Posterior cingulate gyrus (tissue), 11 donors: ENCODE measurements at regions not wholly inside any gene's neighbourhood (a gene's known extent, or its start where the extent isn't known, plus 50 kb on each side); places are given as distances from the start of the nearest gene placed in this dataset.

ENCODE experiments used
- DNase-seq, 10 donors: peaks; one replicate each; pipeline versions ENCODE4 v3.0.0 to v3.0.0-alpha.2; 2020 to 2021; ENCODE audit warnings: mixed read lengths in 3 of 10
- intact Hi-C: fragments of 100-400 bp; cut with DNase I; formaldehyde crosslinking; loops from one replicate; pipeline ENCODE4 v1.15.1; 2023

GRCh38 chr12:124094733-124095132 lies 121.7 kb downstream of the ZNF664 start:
- intact Hi-C loops, result no loop called here
- DNase-seq, result no peak

- DNase-seq, result peak in 1 of 10 donors; percentile 82
- intact Hi-C loops, result no loop called here
Observed at GRCh38 chr12:124096109-124096508, 123.1 kb downstream of the ZNF664 start.

- intact Hi-C loops, result no loop called here
- DNase-seq, result no peak
Observed at GRCh38 chr12:124096869-124097434, 123.9 kb downstream of the ZNF664 start.

- no peak for DNase-seq
Observed at GRCh38 chr12:124097701-124098100, 124.7 kb downstream of the ZNF664 start.

GRCh38 chr12:124098101-124098757 lies 125.2 kb downstream of the ZNF664 start:
- intact Hi-C loops, result no loop called here
- DNase-seq, result no peak

More at GRCh38 chr12:124097701-124098100, 124.7 kb downstream of the ZNF664 start:
- intact Hi-C loops, result no loop called here

GRCh38 chr12:124098887-124099286 lies 125.9 kb downstream of the ZNF664 start:
- intact Hi-C loops, result no loop called here
- DNase-seq, result peak in 3 of 10 donors; percentile 47 to 91 (median 52)

- DNase-seq, result no peak
- intact Hi-C loops, result no loop called here
Observed at GRCh38 chr12:124099661-124100060, 126.6 kb downstream of the ZNF664 start.

- intact Hi-C loops, result no loop called here
- DNase-seq, result no peak
Observed at GRCh38 chr12:124100572-124101178, 127.7 kb downstream of the ZNF664 start.

GRCh38 chr12:124105546-124105945 lies 132.5 kb downstream of the ZNF664 start:
- DNase-seq, result no peak
- intact Hi-C loops, result no loop called here

GRCh38 chr12:124107351-124107750 lies 134.3 kb downstream of the ZNF664 start:
- intact Hi-C loops, result no loop called here
- no peak for DNase-seq

- intact Hi-C loops, result no loop called here
- no peak for DNase-seq
Observed at GRCh38 chr12:124109760-124110159, 136.7 kb downstream of the ZNF664 start.

- no peak for DNase-seq
- intact Hi-C loops, result no loop called here
Observed at GRCh38 chr12:124110372-124110883, 137.4 kb downstream of the ZNF664 start.

GRCh38 chr12:124111006-124111405 lies 138.0 kb downstream of the ZNF664 start:
- intact Hi-C loops, result no loop called here
- no peak for DNase-seq

GRCh38 chr12:124114316-124114715 lies 141.3 kb downstream of the ZNF664 start:
- intact Hi-C loops, result no loop called here
- DNase-seq, result no peak

GRCh38 chr12:124115496-124115895 lies 142.5 kb downstream of the ZNF664 start:
- intact Hi-C loops, result no loop called here
- DNase-seq, result no peak

GRCh38 chr12:124115976-124116690 lies 143.1 kb downstream of the ZNF664 start:
- intact Hi-C loops, result no loop called here
- no peak for DNase-seq

GRCh38 chr12:124120739-124121138 lies 147.7 kb downstream of the ZNF664 start:
- intact Hi-C loops, result no loop called here
- DNase-seq, result no peak

GRCh38 chr12:124122722-124123121 lies 149.7 kb downstream of the ZNF664 start:
- intact Hi-C loops, result no loop called here
- DNase-seq, result no peak

- DNase-seq, result no peak
- intact Hi-C loops, result no loop called here
Observed at GRCh38 chr12:124123296-124124000, 150.4 kb downstream of the ZNF664 start.

GRCh38 chr12:124125203-124125871 lies 152.3 kb downstream of the ZNF664 start:
- DNase-seq, result no peak
- intact Hi-C loops, result no loop called here
